SK-N-SH (cell line): ENCODE measurements at regions not wholly inside any gene's neighbourhood (a gene's known extent, or its start where the extent isn't known, plus 50 kb on each side); places are given as distances from the start of the nearest gene placed in this dataset.

ENCODE experiments used
- CTCF ChIA-PET: fragments of 300-600, 350-600 bp; formaldehyde crosslinking; extraction: SDS; loops from one replicate; lab custom pipeline; 2021; lab: Yijun Ruan, JAX
- POLR2A ChIA-PET: fragments of 350-600 bp; sonication (Branson Sonifier 250); formaldehyde crosslinking; extraction: SDS; loops from one replicate; lab custom pipeline; 2020; ENCODE audit warnings: antibody characterized with exemption, inconsistent platforms; lab: Yijun Ruan, JAX
- DNase-seq: peaks from one replicate; pipeline ENCODE4 v3.0.0; 2012
- H2AFZ ChIP-seq: fragments of 200-600 bp; sonication (generic); 2 replicates; pipeline ENCODE4 v1.8.1; 2016; ENCODE audit warnings: antibody characterized with exemption, mild to moderate bottlenecking, low read depth
- H3F3A ChIP-seq: fragments of 200-600 bp; sonication (generic); replicated peaks from 2 replicates; pipeline ENCODE3; 2016; ENCODE audit warnings: antibody characterized with exemption, mild to moderate bottlenecking; ENCODE audit not compliant: insufficient read depth
- H3K27ac ChIP-seq, 2 experiments: fragments of 200-500 bp in 1 of 2; fragments of 200-600 bp in 1 of 2; sonication (Bioruptor generic) in 1 of 2; sonication (generic), shearing (Covaris generic) in 1 of 2; 2 replicates each; pipeline versions ENCODE4 v1.5.1 to v1.6.1; 2014 to 2016; ENCODE audit warnings: low read depth in 2 of 2, inconsistent platforms in 1 of 2, low read length in 1 of 2, mild to moderate bottlenecking in 1 of 2, mixed read lengths in 1 of 2
- H3K27me3 ChIP-seq: fragments of 200-600 bp; sonication (generic), shearing (Covaris generic); 2 replicates; pipeline ENCODE4 v1.6.1; 2016; ENCODE audit warnings: mixed run types; ENCODE audit not compliant: insufficient read depth
- H3K36me3 ChIP-seq, 2 experiments: fragments of 200-500 bp in 1 of 2; fragments of 200-600 bp in 1 of 2; sonication (Bioruptor generic) in 1 of 2; sonication (generic) in 1 of 2; replicated peaks in 1 of 2; 2 replicates each; pipeline versions ENCODE3 to v1.5.1; 2014 to 2016; ENCODE audit warnings: low read length in 1 of 2, mild to moderate bottlenecking in 1 of 2; ENCODE audit not compliant: insufficient read depth in 2 of 2, control insufficient read depth in 1 of 2
- H3K4me1 ChIP-seq, 2 experiments: fragments of 200-500 bp in 1 of 2; fragments of 200-600 bp in 1 of 2; sonication (Bioruptor generic) in 1 of 2; sonication (generic), shearing (Covaris generic) in 1 of 2; 2 replicates each; pipeline versions ENCODE4 v1.5.1 to v1.6.1; 2014 to 2016; ENCODE audit warnings: low read depth in 1 of 2, low read length in 1 of 2, mixed run types in 1 of 2; ENCODE audit not compliant: insufficient read depth in 2 of 2, control insufficient read depth in 1 of 2
- H3K4me2 ChIP-seq: fragments of 200-600 bp; sonication (generic), shearing (Covaris generic); 2 replicates; pipeline ENCODE4 v1.6.1; 2017; ENCODE audit warnings: mixed run types
- H3K4me3 ChIP-seq, 2 experiments: fragments of 200-500 bp in 1 of 2; fragments of 200-600 bp in 1 of 2; sonication (Bioruptor generic) in 1 of 2; sonication (generic), shearing (Covaris generic) in 1 of 2; 2 replicates each; pipeline versions ENCODE4 v1.5.1 to v1.8.1; 2014 to 2016; ENCODE audit warnings: low read depth in 2 of 2, inconsistent platforms in 1 of 2, low read length in 1 of 2, mild to moderate bottlenecking in 1 of 2, mixed read lengths in 1 of 2, moderate library complexity in 1 of 2
- H3K79me2 ChIP-seq: fragments of 200-600 bp; sonication (generic); 2 replicates; pipeline ENCODE4 v1.8.1; 2017; ENCODE audit warnings: mild to moderate bottlenecking; ENCODE audit not compliant: insufficient read depth
- H3K9ac ChIP-seq: fragments of 200-600 bp; sonication (generic); 2 replicates; pipeline ENCODE4 v1.6.1; 2017; ENCODE audit warnings: mixed run types
- H3K9me2 ChIP-seq: fragments of 200-600 bp; sonication (generic); 2 replicates; pipeline ENCODE4 v1.6.1; 2017; ENCODE audit warnings: mixed run types
- H3K9me3 ChIP-seq: fragments of 200-600 bp; sonication (generic); 2 replicates; pipeline ENCODE4 v1.6.1; 2017; ENCODE audit warnings: mixed run types, mild to moderate bottlenecking, moderate library complexity
- H4K20me1 ChIP-seq: fragments of 200-600 bp; sonication (generic); 2 replicates; pipeline ENCODE4 v1.6.1; 2017; ENCODE audit warnings: mild to moderate bottlenecking, mixed run types; ENCODE audit not compliant: insufficient read depth
- CHD2 ChIP-seq: fragments of 150-350 bp; IDR thresholded peaks from 2 replicates; pipeline ENCODE4 v1.6.1; 2018; ENCODE audit warnings: low read length; ENCODE audit not compliant: partially characterized antibody
- EP300 ChIP-seq, 2 experiments: IDR thresholded peaks; 2 replicates each; pipeline versions ENCODE4 v1.4.0 to v1.6.1; 2012; ENCODE audit warnings: borderline replicate concordance in 1 of 2, low read depth in 1 of 2, low read length in 1 of 2
- FOSL2 ChIP-seq: IDR thresholded peaks from 2 replicates; pipeline ENCODE4 v1.4.0; 2012; ENCODE audit warnings: low read depth, mild to moderate bottlenecking, moderate library complexity, borderline replicate concordance
- FOXJ3 ChIP-seq: sonication (generic); formaldehyde crosslinking; IDR thresholded peaks from 2 replicates; pipeline ENCODE4 v1.5.1; 2020; ENCODE audit warnings: mild to moderate bottlenecking, missing genetic modification reagents
- IRF3 ChIP-seq: fragments of 150-350 bp; IDR thresholded peaks from 2 replicates; pipeline ENCODE4 v1.6.1; 2016; ENCODE audit warnings: mild to moderate bottlenecking, low read depth, low read length
- MAX ChIP-seq: IDR thresholded peaks from 2 replicates; pipeline ENCODE4 v1.4.0; 2012; ENCODE audit warnings: low read depth
- MXI1 ChIP-seq: IDR thresholded peaks from 2 replicates; pipeline ENCODE4 v1.6.1; 2012; ENCODE audit warnings: mild to moderate bottlenecking, low read depth, low read length, improper control_type of control experiment
- NFIC ChIP-seq: IDR thresholded peaks from 2 replicates; pipeline ENCODE4 v1.4.0; 2012; ENCODE audit warnings: borderline replicate concordance
- NRF1 ChIP-seq: IDR thresholded peaks from 2 replicates; pipeline ENCODE4 v1.6.1; 2012; ENCODE audit warnings: low read depth, mild to moderate bottlenecking, low read length
- POLR2AphosphoS5 ChIP-seq: IDR thresholded peaks from 2 replicates; pipeline ENCODE4 v1.6.1; 2012; ENCODE audit warnings: low read depth, low read length
- RCOR1 ChIP-seq: fragments of 150-350 bp; IDR thresholded peaks from 2 replicates; pipeline ENCODE4 v1.6.1; 2017; ENCODE audit warnings: antibody characterized with exemption, low read length
- RFX5 ChIP-seq: IDR thresholded peaks from 2 replicates; pipeline ENCODE4 v1.6.1; 2012; ENCODE audit warnings: mild to moderate bottlenecking, improper control_type of control experiment, low read length
- SMC3 ChIP-seq: IDR thresholded peaks from 2 replicates; pipeline ENCODE4 v1.6.1; 2012; ENCODE audit warnings: low read depth, low read length, improper control_type of control experiment
- TAF1 ChIP-seq: IDR thresholded peaks from 2 replicates; pipeline ENCODE4 v1.6.1; 2012; ENCODE audit warnings: low read depth, mild to moderate bottlenecking, low read length, moderate library complexity, borderline replicate concordance
- TCF12 ChIP-seq: IDR thresholded peaks from 2 replicates; pipeline ENCODE4 v1.4.0; 2012
- TEAD4 ChIP-seq: IDR thresholded peaks from 2 replicates; pipeline ENCODE4 v1.4.0; 2012; ENCODE audit warnings: mild to moderate bottlenecking, borderline replicate concordance; ENCODE audit not compliant: insufficient read depth
- YY1 ChIP-seq: IDR thresholded peaks from 2 replicates; pipeline ENCODE4 v1.4.0; 2012; ENCODE audit warnings: low read depth, mild to moderate bottlenecking
- WGBS: methylation state at CpG from one replicate; pipeline ENCODE4 v1.1.6; 2017; ENCODE audit warnings: low lambda C conversion rate; 5-methylcytosine and 5-hydroxymethylcytosine counted together
- TF ChIP-seq, protein P1 (sequence below): IDR thresholded peaks from 2 replicates; pipeline ENCODE4 v1.6.1; 2012; ENCODE audit warnings: mild to moderate bottlenecking, low read depth, low read length, moderate library complexity
- TF ChIP-seq, protein P2 (sequence below): IDR thresholded peaks from 2 replicates; pipeline ENCODE4; 2012

- no peaks in the 10 kb centered on the region for H3K79me2 ChIP-seq
- H3K9ac ChIP-seq: no peak overlapping the region
- WGBS: 0% methylated on average over 5 of the region's 5 CpGs
- TF ChIP-seq IRF3 (no peak), SMC3 (no peak), CHD2 (no peak), TEAD4 (no peak), TAF1 (no peak), EP300 (IDR thresholded peaks at IDR 0.05; ENCODE audit: borderline replicate concordance in 1 of 2, low read depth in 1 of 2, low read length in 1 of 2) (no peak), RCOR1 (no peak), TCF12 (no peak), NRF1 (no peak), NFIC (no peak), FOXJ3 (CRISPR knock-in tag) (no peak), MXI1 (no peak), MAX (no peak), FOSL2 (no peak), YY1 (no peak), POLR2AphosphoS5 (no peak), RFX5 (no peak)
- TF ChIP-seq, protein P1, sequence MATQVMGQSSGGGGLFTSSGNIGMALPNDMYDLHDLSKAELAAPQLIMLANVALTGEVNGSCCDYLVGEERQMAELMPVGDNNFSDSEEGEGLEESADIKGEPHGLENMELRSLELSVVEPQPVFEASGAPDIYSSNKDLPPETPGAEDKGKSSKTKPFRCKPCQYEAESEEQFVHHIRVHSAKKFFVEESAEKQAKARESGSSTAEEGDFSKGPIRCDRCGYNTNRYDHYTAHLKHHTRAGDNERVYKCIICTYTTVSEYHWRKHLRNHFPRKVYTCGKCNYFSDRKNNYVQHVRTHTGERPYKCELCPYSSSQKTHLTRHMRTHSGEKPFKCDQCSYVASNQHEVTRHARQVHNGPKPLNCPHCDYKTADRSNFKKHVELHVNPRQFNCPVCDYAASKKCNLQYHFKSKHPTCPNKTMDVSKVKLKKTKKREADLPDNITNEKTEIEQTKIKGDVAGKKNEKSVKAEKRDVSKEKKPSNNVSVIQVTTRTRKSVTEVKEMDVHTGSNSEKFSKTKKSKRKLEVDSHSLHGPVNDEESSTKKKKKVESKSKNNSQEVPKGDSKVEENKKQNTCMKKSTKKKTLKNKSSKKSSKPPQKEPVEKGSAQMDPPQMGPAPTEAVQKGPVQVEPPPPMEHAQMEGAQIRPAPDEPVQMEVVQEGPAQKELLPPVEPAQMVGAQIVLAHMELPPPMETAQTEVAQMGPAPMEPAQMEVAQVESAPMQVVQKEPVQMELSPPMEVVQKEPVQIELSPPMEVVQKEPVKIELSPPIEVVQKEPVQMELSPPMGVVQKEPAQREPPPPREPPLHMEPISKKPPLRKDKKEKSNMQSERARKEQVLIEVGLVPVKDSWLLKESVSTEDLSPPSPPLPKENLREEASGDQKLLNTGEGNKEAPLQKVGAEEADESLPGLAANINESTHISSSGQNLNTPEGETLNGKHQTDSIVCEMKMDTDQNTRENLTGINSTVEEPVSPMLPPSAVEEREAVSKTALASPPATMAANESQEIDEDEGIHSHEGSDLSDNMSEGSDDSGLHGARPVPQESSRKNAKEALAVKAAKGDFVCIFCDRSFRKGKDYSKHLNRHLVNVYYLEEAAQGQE: no peak
- TF ChIP-seq, protein P2, sequence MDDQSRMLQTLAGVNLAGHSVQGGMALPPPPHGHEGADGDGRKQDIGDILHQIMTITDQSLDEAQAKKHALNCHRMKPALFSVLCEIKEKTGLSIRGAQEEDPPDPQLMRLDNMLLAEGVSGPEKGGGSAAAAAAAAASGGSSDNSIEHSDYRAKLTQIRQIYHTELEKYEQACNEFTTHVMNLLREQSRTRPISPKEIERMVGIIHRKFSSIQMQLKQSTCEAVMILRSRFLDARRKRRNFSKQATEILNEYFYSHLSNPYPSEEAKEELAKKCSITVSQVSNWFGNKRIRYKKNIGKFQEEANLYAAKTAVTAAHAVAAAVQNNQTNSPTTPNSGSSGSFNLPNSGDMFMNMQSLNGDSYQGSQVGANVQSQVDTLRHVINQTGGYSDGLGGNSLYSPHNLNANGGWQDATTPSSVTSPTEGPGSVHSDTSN: no peak
- no peak overlapping the region for H2AFZ ChIP-seq
- no peaks in the 10 kb centered on the region for H3K9me3 ChIP-seq
- H3K9me2 ChIP-seq: no peaks in the 10 kb centered on the region
- ChIA-PET CTCF (no interaction called here), POLR2A (no interaction called here)
- no peak overlapping the region for H3K4me2 ChIP-seq
- H3K27me3 ChIP-seq: no peaks in the 10 kb centered on the region
- no peaks in the 10 kb centered on the region for H4K20me1 ChIP-seq
- H3F3A ChIP-seq: no peaks in the 10 kb centered on the region
- H3K4me1 ChIP-seq: no peaks in the 10 kb centered on the region
- no peak overlapping the region for H3K4me3 ChIP-seq
- DNase-seq: no peak
- H3K27ac ChIP-seq: no peak overlapping the region
- no peaks in the 10 kb centered on the region for H3K36me3 ChIP-seq
These were observed 408.9 kb downstream of the NAP1L3 start for GRCh38 chrX:93264261-93265002.
